HEK293T (cell line): ENCODE measurements at regions not wholly inside any gene's neighbourhood (a gene's known extent, or its start where the extent isn't known, plus 50 kb on each side); places are given as distances from the start of the nearest gene placed in this dataset.

Experiments
- BHLHE40 ChIP-seq: fragments of 450-650 bp; IDR thresholded peaks from 2 replicates; pipeline ENCODE4 v1.6.1; 2016; ENCODE audit warnings: mild to moderate bottlenecking, moderate library complexity, borderline replicate concordance
- FOXA1 ChIP-seq: fragments of 450-650 bp; IDR thresholded peaks from 2 replicates; pipeline ENCODE4 v1.6.1; 2016; ENCODE audit warnings: mild to moderate bottlenecking
- HDGF ChIP-seq: fragments of 450-650 bp; IDR thresholded peaks from 2 replicates; pipeline ENCODE4 v1.6.1; 2017; ENCODE audit warnings: antibody characterized with exemption, borderline replicate concordance
- PKNOX1 ChIP-seq: fragments of 450-650 bp; IDR thresholded peaks from 2 replicates; pipeline ENCODE4 v1.6.1; 2016
- SP1 ChIP-seq: fragments of 450-650 bp; IDR thresholded peaks from 2 replicates; pipeline ENCODE4 v1.6.1; 2017
- ZNF384 ChIP-seq: fragments of 450-650 bp; IDR thresholded peaks from 2 replicates; pipeline ENCODE4 v1.6.1; 2016

DNA sequence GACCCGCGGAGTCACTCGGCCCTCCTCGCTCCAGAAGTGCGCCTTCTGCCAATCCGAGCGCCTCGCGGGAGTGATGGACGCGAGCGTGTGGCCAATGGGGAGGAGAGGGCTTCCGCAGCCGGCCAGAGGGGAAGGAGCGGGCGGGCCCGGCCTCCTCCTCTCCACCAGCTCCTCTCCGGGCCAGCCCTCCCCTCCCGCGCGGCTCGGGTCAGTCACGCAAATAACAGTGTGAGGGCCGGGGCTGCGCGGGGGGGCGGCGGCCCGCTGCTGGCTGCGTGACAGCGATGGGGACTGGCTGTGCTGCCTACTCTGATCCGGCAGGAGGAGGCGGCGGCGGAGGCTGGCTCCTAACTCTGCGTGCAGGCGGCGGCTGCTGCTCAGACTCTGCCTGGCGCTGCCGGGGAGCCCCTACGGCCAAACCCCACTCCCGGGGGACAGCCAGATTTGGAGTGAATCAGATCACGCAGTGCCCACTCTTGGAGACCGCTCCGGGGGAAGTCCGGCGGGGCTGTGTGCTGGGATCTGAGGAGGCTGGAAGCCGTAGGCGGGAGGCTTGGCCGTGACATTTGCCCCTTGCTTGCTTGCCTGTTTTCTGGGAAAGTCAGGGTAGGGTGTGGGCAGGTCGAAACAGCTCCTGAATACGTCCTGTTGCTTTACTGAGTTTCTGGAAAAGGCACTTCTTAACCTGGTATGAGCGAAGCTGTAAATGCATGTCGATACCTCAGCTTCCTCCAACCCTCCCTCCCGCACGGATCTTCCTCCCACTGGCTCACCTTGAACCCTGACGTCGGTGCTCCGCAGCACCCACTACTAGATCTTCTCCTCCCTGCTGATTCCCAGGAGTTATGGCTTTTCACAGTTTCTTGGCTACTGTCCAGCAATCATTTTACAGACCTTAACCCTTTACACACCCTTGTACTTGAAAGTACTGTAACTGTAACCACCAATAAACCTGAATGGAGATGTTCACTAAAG is 97.9 kb upstream of the SERTAD2 start:
- TF ChIP-seq ZNF384 (no peak), HDGF (no peak), SP1 (no peak), BHLHE40 (no peak), PKNOX1 (peak; percentile 98), FOXA1 (no peak)
